Lower leg skin (tissue), 3 donors: ENCODE measurements at regions not wholly inside any gene's neighbourhood (a gene's known extent, or its start where the extent isn't known, plus 50 kb on each side); places are given as distances from the start of the nearest gene placed in this dataset.

Source experiments
- CTCF ChIP-seq, 3 donors: fragments of 450-650 bp; IDR thresholded peaks; one replicate each; pipeline ENCODE4 v1.5.1; 2016; ENCODE audit warnings: antibody characterized with exemption in 3 of 3, mild to moderate bottlenecking in 3 of 3, moderate library complexity in 2 of 3
- POLR2A ChIP-seq, 2 donors: fragments of 450-650 bp; IDR thresholded peaks; one replicate each; pipeline ENCODE4 v1.6.1; 2016 to 2017; ENCODE audit warnings: antibody characterized with exemption in 2 of 2, mild to moderate bottlenecking in 1 of 2, moderate library complexity in 1 of 2

DNA sequence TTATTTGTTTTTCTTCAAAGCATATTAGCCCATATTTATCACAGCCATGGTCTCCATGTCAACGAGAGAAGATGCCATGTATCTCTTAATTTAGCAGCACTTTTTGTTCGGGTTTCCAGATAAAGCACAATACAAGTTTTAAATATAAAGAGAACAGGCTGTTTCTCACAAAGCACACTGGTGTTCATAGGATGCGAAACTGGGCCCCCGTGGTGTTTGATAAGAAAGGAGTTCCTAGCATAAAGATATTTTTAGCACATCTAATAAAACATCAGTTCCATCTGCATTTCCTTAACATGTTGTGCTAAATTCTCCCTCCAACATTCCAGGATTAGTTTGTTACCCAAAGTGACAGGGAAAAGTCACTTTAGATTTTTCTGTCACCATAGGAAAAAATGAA, 72.4 kb upstream of the EDNRB start:
- TF ChIP-seq CTCF (IDR thresholded peaks at IDR 0.05) (no peak), POLR2A (IDR thresholded peaks at IDR 0.05) (no peak)
